Tongue (tissue), 1 donor: ENCODE measurements at regions not wholly inside any gene's neighbourhood (a gene's known extent, or its start where the extent isn't known, plus 50 kb on each side); places are given as distances from the start of the nearest gene placed in this dataset.
A peak's percentile ranks its signal among the peaks of the same experiment; 100 is the strongest.
"Not testable (repeated sequence)": the region's sequence is repeated elsewhere in the genome, so short reads cannot be mapped to it uniquely, and the experiment has no call there.

Source experiments
- DNase-seq: peaks from one replicate; pipeline ENCODE4 v3.0.0-alpha.2; 2015

DNA sequence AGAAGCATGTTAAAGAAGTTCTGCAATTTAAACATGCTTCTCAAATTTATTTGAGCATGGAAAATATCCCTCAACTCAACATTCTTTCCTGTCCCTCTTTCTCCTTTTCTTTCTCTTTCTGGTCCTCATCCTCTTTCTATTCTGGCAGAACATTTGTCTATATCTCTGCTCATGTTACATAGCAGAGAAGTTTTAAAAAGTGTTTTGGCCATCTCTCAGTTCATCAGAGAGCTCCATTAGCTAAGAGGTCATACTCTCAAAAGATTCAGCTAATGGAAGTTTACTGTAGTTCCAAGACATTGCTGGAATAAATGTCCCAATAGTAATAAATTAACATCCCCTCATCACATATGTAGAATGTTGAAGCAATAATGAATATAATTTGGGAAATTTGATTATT, 53.5 kb downstream of the XCL2 start:
- no peak for DNase-seq

DNA sequence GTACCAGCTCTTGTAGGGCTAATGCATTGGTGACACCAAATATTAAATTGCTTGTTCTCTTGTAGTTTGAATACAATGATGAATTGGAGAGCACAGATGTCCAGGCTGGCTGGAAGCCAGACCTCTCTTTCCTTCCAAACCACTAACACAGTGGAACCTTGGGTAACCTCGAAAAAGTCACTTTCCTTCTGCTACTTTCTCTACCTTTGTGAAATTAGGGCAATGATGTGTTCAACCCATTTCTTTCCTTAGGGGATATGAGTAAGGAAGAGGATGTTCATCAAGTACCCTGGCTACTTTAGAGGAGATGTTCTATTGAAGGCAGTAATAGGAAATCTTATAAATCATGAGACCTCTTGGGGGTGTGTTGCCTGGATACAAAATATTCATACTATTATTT, 55.7 kb downstream of the XCL2 start:
- peak; percentile 88 for DNase-seq

DNA sequence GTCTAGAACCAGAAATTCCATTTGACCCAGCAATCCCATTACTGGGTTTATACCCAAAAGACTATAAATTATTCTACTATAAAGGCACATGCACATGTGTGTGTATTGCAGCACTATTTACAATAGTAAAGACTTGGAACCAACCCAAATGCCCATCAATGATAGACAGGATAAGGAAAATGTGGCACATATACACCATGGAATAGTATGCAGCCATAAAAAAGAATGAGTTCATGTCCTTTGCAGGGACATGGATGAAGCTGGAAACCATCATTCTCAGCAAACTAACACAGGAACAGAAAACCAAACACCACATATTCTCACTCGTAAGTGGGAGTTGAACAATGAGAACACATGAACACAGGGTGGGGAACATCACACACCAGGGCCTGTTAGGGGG, 57.0 kb downstream of the XCL2 start:
- DNase-seq = not testable (repeated sequence)

DNA sequence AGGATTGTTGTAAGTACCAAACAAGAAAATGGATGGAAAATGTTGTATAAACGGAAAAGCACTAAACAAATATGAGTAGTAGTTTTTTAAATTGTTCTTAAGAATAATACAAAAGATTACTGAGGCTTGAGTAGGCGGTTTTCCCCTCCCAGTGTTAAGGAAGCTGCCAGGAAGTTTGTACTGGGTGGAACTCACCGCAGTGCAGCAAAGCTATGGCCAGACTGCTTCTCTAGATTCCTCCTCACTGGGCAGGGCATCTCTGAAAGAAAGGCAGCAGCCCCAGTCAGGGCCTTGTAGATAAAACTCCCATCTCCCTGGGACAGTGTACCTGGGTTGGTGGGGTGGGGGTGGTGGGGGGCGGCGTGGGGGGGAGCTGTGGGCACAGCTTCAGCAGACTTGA, 58.7 kb downstream of the XCL2 start:
- no peak for DNase-seq

DNA sequence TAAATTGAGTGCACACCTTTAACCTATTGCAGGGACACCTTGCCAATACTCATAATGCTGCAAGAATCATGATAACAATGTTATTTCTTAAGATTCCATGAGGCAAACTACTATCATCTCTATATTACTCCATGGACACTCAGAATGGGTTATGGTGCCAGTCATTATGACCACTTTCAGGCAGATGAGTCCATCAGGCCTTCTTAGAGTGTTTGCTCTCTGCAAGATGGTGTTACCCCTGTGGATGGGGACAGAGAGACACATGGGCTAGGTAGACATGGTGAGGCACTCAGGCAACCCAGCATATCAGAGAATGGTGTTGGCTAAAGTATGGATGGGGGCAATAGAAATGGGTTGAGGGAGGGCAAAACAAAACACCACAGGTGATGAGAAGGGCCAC, 59.7 kb downstream of the XCL2 start:
- DNase-seq = no peak

DNA sequence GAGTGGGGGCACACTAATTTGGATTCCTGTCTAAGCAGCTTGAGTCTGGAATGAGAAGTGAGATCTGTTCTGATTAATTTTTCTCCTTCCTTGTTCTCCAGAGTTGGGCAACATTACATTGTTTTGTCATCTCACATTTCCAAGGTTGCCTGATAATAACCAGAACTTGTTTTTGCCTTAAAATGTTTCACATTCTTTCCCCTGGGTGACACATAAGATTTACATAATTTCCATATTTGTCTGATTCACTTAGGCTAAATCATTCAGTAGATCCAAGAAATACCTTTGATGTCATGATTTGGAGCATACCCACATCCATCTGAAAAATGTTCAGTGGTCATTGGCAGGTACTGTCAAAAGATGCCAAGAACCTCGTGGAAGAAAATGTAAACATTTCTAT, 60.3 kb downstream of the XCL2 start:
- peak; percentile 64 for DNase-seq

DNA sequence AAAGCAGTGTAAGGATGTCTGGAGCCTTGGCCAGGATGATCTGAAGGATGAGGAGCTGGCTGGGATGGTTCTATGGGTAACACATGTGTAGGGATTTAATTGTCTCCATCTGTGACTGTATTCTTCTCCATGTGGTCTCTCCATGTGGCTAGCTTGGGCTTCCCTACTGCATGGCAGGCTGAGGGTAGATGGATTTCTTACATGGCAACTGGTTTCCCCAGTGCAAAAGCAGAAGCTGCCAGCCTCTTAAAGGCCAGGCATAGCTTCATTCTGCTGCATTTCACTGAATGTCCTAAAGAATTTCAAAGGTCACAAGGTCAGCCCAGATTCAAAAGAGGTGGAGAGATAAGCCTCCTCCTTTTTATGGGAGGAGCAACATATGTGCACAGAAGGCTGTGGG, 61.7 kb downstream of the XCL2 start:
- no peak for DNase-seq

DNA sequence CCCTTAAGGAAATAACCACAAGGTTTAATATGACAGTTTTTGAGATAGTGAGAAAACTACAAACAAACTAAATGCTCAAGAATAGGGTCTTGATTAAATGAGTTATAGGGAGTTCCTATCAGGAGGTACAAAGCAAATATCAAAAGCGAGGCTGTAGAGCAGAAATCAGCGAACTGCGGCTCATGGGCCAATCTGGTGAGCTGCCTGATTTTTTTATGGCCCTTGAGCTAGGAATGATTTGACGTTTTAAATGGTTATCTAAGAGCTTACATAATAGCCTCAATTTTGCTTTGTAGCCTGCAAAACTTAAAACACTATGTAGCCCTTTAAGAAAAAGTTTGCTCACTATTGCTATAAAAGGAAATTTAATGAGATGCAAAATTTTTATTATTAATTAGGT, 62.2 kb downstream of the XCL2 start:
- DNase-seq = no peak

DNA sequence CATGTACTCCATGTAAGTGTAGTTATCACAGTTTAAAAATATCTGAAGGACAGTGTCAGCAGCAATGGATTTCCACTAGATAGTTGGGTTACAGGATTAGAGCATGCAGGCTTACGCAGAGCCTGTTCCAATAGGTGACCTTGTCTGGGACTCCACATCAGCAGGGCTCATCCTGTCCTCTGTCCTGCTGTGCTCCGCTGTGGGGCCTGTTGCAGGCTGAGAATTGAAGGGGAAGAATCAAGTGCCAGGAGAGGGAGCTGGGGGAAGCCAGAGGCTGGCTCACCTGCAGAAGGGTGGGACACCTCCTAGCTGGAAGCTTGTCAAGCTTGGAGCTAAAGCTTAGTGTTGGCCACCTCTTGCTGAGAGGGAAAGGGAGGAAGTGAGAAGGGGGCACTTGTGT, 62.8 kb downstream of the XCL2 start:
- DNase-seq = no peak

DNA sequence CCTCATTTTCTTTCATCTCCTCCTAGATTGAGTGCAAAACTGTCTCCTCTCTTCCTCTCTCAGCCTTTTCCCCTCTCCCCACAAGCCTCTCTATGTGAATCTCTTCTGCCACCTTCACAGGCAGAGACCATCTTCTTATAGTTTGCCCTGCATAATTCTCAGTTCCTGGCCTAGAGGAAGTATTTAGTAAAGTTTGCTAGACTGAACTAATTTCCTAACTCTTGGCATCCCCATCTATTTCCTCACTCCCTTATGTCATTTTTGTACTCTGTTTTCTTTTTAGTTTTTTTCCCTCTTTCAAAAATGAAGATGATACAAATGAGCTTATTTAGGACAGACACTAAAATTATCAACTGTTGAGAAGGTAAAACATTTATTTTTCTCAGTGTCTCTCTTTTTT, 66.0 kb downstream of the XCL2 start:
- DNase-seq = no peak

DNA sequence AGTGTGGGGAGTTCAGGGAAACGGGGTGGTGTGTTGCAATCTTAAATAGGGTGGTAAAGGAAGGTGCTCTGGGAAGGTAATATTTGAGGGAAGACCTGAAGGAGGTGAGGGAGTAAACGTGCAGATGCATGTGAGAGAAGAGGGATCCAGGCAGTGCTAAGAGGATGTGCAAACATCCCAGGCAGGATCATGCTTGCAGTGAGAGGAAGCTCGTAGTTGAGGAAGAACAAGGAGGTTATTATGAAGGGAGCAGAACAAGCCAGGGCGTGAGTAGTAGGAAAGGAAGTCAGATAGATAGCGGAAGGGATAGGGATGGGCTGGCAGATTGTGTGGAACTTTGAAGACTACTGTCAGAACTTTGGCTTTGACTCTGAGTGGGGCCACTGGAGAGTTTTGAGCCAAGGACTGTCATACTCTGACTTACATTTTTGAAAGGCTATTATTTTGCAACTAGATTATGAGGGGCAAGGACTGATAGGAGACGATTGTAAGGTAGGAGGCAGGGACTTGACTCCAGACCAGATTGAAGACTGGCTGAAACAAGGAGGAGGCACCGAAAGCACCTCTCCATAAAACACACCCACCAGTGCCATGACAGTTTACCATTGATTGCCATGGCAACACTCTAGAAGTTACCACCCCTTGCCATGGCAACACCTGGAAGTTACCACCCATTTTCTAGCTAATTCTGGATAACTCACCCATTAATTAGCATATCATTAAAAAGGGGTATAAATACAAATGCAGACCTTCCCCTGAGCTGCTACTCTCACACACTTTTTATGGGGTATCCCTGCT, 67.0 kb downstream of the XCL2 start:
- no peak for DNase-seq

DNA sequence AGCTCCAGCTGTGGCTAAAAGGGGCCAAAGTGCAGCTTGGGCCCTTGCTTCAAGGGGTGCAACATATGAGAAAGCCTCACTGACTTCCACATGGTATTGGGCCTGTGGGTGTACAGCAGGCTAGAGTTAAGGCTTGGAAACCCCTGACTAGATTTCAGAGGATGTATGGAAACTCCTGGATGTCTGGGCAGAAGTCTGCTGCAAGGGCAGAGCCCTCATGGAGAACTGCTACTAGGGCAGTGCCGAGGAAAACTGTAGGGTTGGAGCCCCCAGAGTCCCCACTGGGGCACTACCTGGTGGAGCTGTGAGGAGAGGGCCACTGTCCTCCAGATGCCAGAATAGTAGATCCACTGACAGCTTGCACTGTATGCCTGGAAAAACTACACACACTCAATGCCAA, 69.5 kb downstream of the XCL2 start:
- no peak for DNase-seq

DNA sequence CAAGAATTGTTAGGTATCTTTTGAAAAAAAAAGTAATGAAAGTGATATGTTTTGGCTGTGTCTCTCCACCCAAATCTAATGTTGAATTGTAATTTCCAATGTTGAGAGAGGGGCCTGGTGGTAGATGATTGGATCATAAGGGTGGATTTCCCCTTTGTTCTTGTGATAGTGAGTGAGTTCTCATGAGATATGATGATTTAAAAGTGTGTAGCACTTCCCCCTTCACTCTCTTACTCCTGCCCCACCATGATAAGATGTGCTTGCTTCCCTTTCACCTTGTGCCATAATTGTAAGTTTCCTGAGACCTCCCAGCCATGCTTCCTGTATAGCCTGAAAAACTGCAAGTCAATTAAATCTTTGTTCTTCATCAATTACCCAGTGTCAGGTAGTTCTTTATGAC, 70.7 kb downstream of the XCL2 start:
- no peak for DNase-seq

DNA sequence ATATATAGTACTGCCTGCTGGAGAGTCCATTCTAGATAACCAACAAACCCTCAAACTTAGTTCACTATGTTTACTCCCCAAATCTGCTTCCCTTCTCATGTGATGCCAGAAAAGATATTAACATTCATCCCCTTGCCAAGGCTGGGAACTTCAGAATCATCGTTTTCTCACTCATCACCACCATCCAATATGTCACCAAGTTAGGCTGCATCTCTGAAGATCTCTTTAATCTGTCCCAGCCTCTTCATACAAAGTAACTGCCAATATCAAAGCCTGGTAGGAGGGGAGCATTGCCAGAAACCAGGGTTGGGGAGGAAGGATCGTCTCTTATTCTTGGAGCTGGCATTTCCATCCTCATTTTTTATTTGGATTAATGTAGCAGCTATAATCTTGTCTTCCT, 71.6 kb downstream of the XCL2 start:
- peak; percentile 50 for DNase-seq

DNA sequence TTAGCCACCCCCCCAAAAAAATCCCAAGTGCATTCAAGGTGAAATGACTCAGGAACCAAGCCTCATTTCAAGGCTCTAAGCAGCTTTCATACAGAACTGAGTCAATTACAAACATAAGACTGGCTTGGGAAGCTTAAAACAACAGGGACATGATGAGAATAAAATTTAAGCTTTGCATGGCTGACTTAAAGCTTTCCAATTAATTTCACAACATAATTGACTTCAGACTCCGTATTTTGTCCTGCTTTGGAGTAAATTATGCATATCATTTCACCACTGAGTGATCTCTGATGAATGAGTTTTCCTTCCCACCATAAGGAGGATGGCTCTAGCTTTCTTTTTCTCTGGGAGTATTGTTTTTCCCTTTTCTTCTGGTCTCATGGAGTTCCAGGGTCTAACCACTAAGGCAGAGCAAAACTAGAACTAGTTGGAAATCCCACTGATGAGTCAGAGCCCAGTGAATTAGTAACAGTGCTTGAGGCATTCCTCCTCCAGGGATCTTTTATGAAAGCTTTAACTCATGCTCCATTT, 72.8 kb downstream of the XCL2 start:
- peak; percentile 85 for DNase-seq

DNA sequence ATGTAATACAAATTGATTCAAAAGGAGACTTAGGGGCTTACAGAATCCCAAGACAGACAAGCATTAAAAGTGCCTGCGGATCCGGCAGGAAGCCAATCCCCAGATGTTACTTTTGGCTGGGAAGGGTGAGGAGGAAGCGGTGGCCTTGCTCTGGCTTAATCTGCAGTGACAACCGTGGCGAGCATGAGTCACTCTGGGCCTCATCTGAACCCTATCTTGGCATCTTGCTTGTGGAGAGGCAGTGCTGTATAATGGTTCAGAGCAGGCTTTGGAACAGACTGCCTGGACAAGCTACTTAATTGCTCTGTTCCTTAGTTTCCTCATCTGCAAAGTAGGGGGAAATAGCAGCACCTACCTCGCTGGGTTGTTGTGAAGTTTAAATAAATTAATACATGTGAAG, 74.1 kb downstream of the XCL2 start:
- DNase-seq = peak; percentile 95

DNA sequence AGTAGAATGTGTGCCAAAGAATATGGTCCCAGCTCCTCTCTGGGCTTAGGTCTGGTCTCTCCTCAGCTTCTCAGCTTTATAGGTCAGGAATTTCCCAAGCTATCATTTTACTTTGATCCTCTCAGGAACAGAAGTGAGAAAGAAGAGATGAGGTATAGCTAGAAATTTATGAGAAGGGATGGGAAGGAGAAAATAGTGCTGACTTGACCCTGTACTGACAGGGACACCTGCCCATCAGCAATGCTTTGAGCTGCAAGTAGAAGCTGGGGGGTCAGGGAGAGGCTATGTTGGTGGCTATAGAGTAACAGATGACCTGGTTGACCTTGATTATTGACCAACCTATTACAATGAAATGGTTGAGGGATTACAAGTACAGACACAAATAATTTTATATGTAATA, 75.0 kb downstream of the XCL2 start:
- DNase-seq = peak; percentile 30

DNA sequence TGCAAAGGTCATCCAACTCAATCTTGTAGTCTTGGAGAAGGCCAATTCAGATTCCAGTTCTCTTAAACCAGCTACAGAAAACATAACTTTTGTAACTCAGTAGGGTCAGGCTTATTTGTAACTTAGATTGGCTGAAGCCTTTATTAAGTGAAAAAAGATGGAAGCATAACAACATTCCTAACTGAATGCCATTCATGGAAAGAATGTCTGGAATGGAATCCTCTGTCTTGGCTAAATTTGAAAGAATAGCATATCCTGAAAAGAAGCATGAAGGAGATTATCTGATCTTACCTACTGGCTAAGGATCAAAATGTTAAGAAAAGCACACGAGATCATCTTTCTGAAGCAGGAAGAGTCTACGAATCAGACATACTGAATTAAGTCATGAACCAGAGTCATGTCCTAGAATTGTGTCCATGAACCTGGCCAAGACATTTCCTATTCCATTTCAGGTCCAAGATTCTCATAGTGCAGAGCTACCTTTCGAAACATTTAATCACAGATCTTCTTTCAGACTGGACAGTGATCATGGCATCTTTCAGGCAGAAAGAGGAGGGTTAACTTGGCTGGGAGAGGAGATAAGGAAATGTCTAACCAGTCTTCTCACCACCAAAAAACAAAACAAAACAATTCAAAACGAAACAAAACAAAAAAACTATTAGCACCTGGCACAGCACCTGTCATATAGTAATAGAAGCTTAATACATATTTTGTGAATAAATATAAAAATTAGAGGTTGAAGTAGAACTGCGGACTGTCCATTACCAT, 75.6 kb downstream of the XCL2 start:
- DNase-seq = no peak

DNA sequence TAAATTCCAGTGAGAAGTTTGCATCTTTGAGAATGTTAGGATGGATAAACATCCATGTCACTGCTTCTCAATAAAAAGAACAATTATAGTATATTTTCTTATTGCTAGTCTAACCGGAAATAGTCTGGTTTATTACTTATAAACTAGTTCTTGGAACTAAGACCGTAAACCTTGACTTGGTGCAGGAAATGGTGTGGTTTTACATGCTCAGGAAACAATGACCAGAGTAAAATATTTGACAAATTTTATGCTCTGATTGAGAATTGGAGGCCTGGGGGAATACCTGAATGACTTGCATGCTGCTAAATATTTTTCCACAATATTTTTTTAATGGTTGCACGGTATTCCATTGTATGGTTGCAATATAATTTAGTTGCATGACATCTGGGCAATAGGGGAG, 76.3 kb downstream of the XCL2 start:
- no peak for DNase-seq

DNA sequence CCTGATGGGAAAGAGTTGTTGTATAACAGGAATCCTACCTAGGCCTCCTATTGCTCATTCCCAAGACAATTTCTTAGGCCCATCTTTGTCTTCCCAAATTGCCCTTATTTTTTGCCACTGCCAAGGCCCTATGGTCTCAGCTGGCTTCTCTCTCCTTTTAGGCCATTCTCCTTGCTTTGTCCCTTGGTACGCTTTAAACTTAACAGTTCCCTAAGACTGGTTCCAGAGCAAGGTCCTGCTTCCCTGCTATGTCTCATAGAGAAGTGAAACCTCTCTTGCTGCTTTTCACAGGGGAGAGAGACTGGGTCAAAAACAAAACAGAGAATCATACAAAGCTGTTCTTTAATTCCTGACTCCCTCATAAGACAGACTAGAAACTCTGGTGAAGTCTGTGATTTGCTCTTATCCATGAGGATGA, 77.1 kb downstream of the XCL2 start:
- no peak for DNase-seq

DNA sequence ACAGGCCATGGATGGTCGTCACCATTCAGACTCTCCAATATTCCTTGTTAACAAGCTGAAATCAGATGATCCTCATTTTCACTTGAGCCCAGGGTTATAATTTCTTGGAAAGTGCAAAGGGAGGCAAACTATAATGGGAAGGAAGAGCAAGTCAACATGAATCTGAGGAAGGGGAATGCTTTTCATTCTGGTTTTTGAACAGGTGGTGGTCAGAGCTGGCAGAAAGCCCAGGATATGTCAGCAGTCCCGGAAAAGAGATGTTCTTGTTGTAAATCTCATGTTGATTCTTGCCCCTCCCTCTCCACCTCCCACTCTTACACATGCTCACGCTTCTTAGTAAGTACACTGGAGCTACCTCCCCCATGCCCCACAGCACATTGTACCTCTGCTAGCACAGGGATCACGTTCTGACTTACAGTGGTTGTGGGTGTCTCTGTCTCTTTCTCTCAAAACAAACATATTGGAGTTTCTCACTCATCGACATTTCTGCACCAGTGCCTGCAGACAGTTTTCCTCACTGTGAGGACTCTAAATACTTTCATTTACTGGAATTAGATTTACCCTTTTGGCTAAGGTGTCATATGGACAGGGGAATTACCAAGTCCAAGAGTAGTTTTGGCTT, 77.6 kb downstream of the XCL2 start:
- DNase-seq = peak; percentile 96

DNA sequence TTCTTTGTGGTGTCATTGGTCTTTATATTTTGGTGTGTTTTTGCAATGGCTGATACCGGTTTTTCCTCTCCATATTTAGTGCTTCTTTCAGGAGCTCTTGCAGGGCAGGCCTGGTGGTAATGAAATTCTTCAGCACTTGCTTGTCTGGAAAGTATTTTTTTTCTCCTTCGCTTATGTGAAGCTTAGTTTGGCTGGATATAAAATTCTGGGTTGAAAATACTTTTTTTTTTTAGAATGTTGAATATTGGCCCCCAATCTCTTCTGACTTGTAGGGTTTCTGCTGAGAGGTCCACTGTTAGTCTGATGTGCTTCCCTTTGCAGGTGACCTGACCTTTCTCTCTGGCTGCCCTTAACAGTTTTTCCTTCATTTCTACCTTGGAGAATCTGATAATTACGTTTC, 82.7 kb downstream of the XCL2 start:
- DNase-seq = not testable (repeated sequence)

DNA sequence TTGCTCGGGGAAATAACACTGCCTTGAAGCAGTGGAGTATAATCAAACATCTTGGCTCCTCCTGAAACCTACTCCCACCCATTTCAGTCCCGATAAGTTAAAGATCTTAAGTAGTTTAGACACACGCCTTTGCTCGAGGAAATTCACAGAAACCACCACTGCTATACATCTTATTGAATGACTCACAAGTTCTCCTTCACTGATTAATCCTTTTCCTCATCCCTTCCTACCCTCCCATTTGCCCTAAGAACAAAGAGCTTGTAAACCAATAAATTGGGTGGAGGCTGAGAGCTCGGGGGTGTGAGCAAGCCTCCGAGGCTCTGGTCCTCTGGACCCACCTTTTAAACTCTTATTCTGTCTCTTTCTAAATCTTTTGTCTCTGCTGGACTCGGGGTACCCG, 86.5 kb downstream of the XCL2 start:
- DNase-seq = not testable (repeated sequence)
